Loucy (cell line): ENCODE measurements at regions not wholly inside any gene's neighbourhood (a gene's known extent, or its start where the extent isn't known, plus 50 kb on each side); places are given as distances from the start of the nearest gene placed in this dataset.

Experiments
- CTCF ChIP-seq: fragments of 200-600 bp; sonication (generic); conservative IDR thresholded peaks from 2 replicates; pipeline ENCODE4 v1.5.1; 2014; ENCODE audit warnings: mild to moderate bottlenecking, antibody characterized with exemption, low read length
- EZH2phosphoT487 ChIP-seq: fragments of 200-600 bp; IDR thresholded peaks from 2 replicates; pipeline ENCODE4 v1.6.1; 2018; ENCODE audit warnings: antibody characterized with exemption, mild to moderate bottlenecking, moderate library complexity, borderline replicate concordance

GRCh38 chr12:92540782-92541423, 161.9 kb upstream of the PLEKHG7 start:
- TF ChIP-seq CTCF (no peak), EZH2phosphoT487 (no peak)
